Left ventricle myocardium inferior (tissue), 1 donor: ENCODE measurements at regions not wholly inside any gene's neighbourhood (a gene's known extent, or its start where the extent isn't known, plus 50 kb on each side); places are given as distances from the start of the nearest gene placed in this dataset.
"Not testable (repeated sequence)": the region's sequence is repeated elsewhere in the genome, so short reads cannot be mapped to it uniquely, and the experiment has no call there.

ENCODE experiments used
- DNase-seq: peaks from one replicate; pipeline ENCODE4 v3.0.0-alpha.2; 2020
- H3K27ac ChIP-seq: fragments of 200-600 bp; replicated peaks from 2 replicates; pipeline ENCODE4 v1.8.0; 2021
- H3K27me3 ChIP-seq: fragments of 200-600 bp; 2 replicates; pipeline ENCODE4 v1.8.0; 2021; ENCODE audit warnings: low read depth
- H3K36me3 ChIP-seq: fragments of 200-600 bp; 2 replicates; pipeline ENCODE4 v1.8.0; 2021
- H3K4me1 ChIP-seq: fragments of 200-600 bp; 2 replicates; pipeline ENCODE4 v1.8.0; 2021
- H3K4me3 ChIP-seq: fragments of 200-600 bp; 2 replicates; pipeline ENCODE4 v1.8.0; 2021; ENCODE audit warnings: mild to moderate bottlenecking, moderate library complexity
- H3K9me3 ChIP-seq: fragments of 200-600 bp; replicated peaks from 2 replicates; pipeline ENCODE4 v1.8.0; 2021
- CTCF ChIP-seq: fragments of 200-600 bp; IDR thresholded peaks from 2 replicates; pipeline ENCODE4 v1.8.0; 2021; ENCODE audit warnings: antibody characterized with exemption, mild to moderate bottlenecking, borderline replicate concordance
- intact Hi-C: fragments of 100-400 bp; cut with micrococcal nuclease; formaldehyde crosslinking; loops from one replicate; pipeline ENCODE4 v1.11.0; 2022
- donor health status: DM: no; HTN: yes; CAD: no; lungs with severe emphysema.

GRCh38 chrX:39693298-39693697, 404.5 kb downstream of the BCOR start:
- Histone ChIP-seq H3K27ac (no peak overlapping the region), H3K27me3 (no peaks in the 10 kb centered on the region), H3K36me3 (no peaks in the 10 kb centered on the region), H3K4me3 (no peak overlapping the region), H3K4me1 (peaks cover 11% of the 10 kb centered on the region), H3K9me3 (peaks cover 14% of the 10 kb centered on the region)
- no peak for DNase-seq
- intact Hi-C loops, result no loop called here
- TF ChIP-seq CTCF, result no peak

- H3K9me3 ChIP-seq, H3K27ac ChIP-seq, H3K36me3 ChIP-seq, H3K4me3 ChIP-seq, intact Hi-C loops, H3K4me1 ChIP-seq, H3K27me3 ChIP-seq, DNase-seq: not testable (repeated sequence)
Observed at GRCh38 chrX:39702636-39703035, 395.1 kb downstream of the BCOR start.

- no peak for TF ChIP-seq CTCF
- intact Hi-C loops, result no loop called here
- Histone ChIP-seq H3K36me3 (no peaks in the 10 kb centered on the region), H3K4me1 (no peaks in the 10 kb centered on the region), H3K27me3 (no peaks in the 10 kb centered on the region), H3K9me3 (no peaks in the 10 kb centered on the region), H3K4me3 (no peak overlapping the region), H3K27ac (no peak overlapping the region)
- no peak for DNase-seq
Observed at GRCh38 chrX:39703307-39703706, 394.5 kb downstream of the BCOR start.

GRCh38 chrX:39704590-39704989, 393.2 kb downstream of the BCOR start:
- H3K27ac ChIP-seq, result no peak overlapping the region
- no peaks in the 10 kb centered on the region for H3K9me3 ChIP-seq
- H3K27me3 ChIP-seq, result no peaks in the 10 kb centered on the region
- H3K4me3 ChIP-seq, result no peak overlapping the region
- TF ChIP-seq CTCF, result no peak
- no peaks in the 10 kb centered on the region for H3K36me3 ChIP-seq
- intact Hi-C loops, result no loop called here
- no peaks in the 10 kb centered on the region for H3K4me1 ChIP-seq
- DNase-seq, result no peak

GRCh38 chrX:39705290-39705689, 392.5 kb downstream of the BCOR start:
- DNase-seq, result peak; percentile 60
- no peaks in the 10 kb centered on the region for H3K4me1 ChIP-seq
- H3K4me3 ChIP-seq, result no peak overlapping the region
- no peaks in the 10 kb centered on the region for H3K27me3 ChIP-seq
- no peaks in the 10 kb centered on the region for H3K36me3 ChIP-seq
- no peak overlapping the region for H3K27ac ChIP-seq
- intact Hi-C loops, result no loop called here
- TF ChIP-seq CTCF, result peak; percentile 59
- H3K9me3 ChIP-seq, result no peaks in the 10 kb centered on the region

GRCh38 chrX:39709364-39709763, 388.4 kb downstream of the BCOR start:
- Histone ChIP-seq H3K36me3 (no peaks in the 10 kb centered on the region), H3K4me3 (no peak overlapping the region), H3K27ac (no peak overlapping the region), H3K9me3 (no peaks in the 10 kb centered on the region), H3K4me1 (no peaks in the 10 kb centered on the region), H3K27me3 (no peaks in the 10 kb centered on the region)
- no peak for TF ChIP-seq CTCF
- no peak for DNase-seq
- intact Hi-C loops, result no loop called here
